Spleen (tissue), 11 donors: ENCODE measurements at regions not wholly inside any gene's neighbourhood (a gene's known extent, or its start where the extent isn't known, plus 50 kb on each side); places are given as distances from the start of the nearest gene placed in this dataset.

Source experiments
- DNase-seq: peaks from one replicate; pipeline ENCODE4 v3.0.0-alpha.2; 2020
- H3K27ac ChIP-seq, 8 donors: fragments of 200-600 bp; sonication (generic) in 7 of 8; 1 replicate in 4 of 8; 2 replicates in 4 of 8; pipeline versions ENCODE4 v1.5.0 to v1.8.0; 2016 to 2021; ENCODE audit warnings: inconsistent platforms in 4 of 8, mild to moderate bottlenecking in 4 of 8, moderate library complexity in 1 of 8
- H3K27me3 ChIP-seq, 7 donors: fragments of 200-600 bp; sonication (generic) in 6 of 7; replicated peaks in 1 of 7; 1 replicate in 4 of 7; 2 replicates in 3 of 7; pipeline versions ENCODE4 v1.5.0 to v1.8.0; 2016 to 2021; ENCODE audit warnings: inconsistent platforms in 3 of 7, mild to moderate bottlenecking in 1 of 7
- H3K36me3 ChIP-seq, 6 donors: fragments of 200-600 bp; sonication (generic) in 5 of 6; 1 replicate in 4 of 6; 2 replicates in 2 of 6; pipeline versions ENCODE4 v1.5.0 to v1.8.0; 2016 to 2021; ENCODE audit warnings: inconsistent platforms in 2 of 6
- H3K4me1 ChIP-seq, 6 donors: fragments of 200-600 bp; sonication (generic) in 5 of 6; 1 replicate in 3 of 6; 2 replicates in 3 of 6; pipeline versions ENCODE4 v1.5.0 to v1.8.0; 2016 to 2021; ENCODE audit warnings: inconsistent platforms in 3 of 6
- H3K4me3 ChIP-seq, 8 donors: fragments of 200-600 bp; sonication (generic) in 7 of 8; 1 replicate in 4 of 8; 2 replicates in 4 of 8; pipeline versions ENCODE4 v1.5.0 to v1.8.0; 2016 to 2021; ENCODE audit warnings: inconsistent platforms in 4 of 8, mild to moderate bottlenecking in 4 of 8, moderate library complexity in 2 of 8
- H3K9me3 ChIP-seq, 8 donors: fragments of 200-600 bp; sonication (generic) in 7 of 8; 1 replicate in 4 of 8; 2 replicates in 4 of 8; pipeline versions ENCODE4 v1.5.0 to v1.8.0; 2016 to 2021; ENCODE audit warnings: inconsistent platforms in 4 of 8
- CTCF ChIP-seq, 11 experiments: fragments of 200-600 bp in 7 of 11; fragments of 450-650 bp in 4 of 11; sonication (generic) in 4 of 11; IDR thresholded peaks in 8 of 11; conservative IDR thresholded peaks in 3 of 11; 1 replicate in 7 of 11; 2 replicates in 4 of 11; pipeline versions ENCODE4 v1.4.0 to v1.8.0; 2016 to 2021; ENCODE audit warnings: antibody characterized with exemption in 11 of 11, inconsistent platforms in 4 of 11, mild to moderate bottlenecking in 1 of 11
- POLR2A ChIP-seq, 3 donors: fragments of 450-650 bp; IDR thresholded peaks; one replicate each; pipeline ENCODE4 v1.5.1; 2017; ENCODE audit warnings: antibody characterized with exemption in 3 of 3, mild to moderate bottlenecking in 1 of 3
- POLR2AphosphoS5 ChIP-seq, 3 donors: sonication (generic); formaldehyde crosslinking; IDR thresholded peaks; one replicate each; pipeline ENCODE4 v1.5.1; 2017; ENCODE audit warnings: antibody characterized with exemption in 3 of 3
- WGBS, 5 donors: extraction: QIAGEN DNeasy Blood & Tissue Kit in 3 of 5; methylation state at CpG; one replicate each; pipeline versions ENCODE4 v1.1.5 to v1.1.7; 2013 to 2018; 5-methylcytosine and 5-hydroxymethylcytosine counted together
- intact Hi-C: fragments of 100-400 bp; cut with DNase I; formaldehyde crosslinking; loops from one replicate; pipeline ENCODE4 v1.15.0; 2023; ENCODE audit warnings: low total_unique reads
- donor health status: healthy with polysubstance abuse.
- donor health status: DM: no; HTN: no; CAD: no; lungs with moderate emphysema.
- donor health status: DM: no; HTN: no; CAD: no.
- donor health status: Bipolar disorder and iron deficiency.
- donor health status: healthy.
- donor health status: DM: no; HTN: no; CAD: no.
- donor health status: DM: yes; HTN: yes; CAD: no.

- intact Hi-C loops = no loop called here
- Histone ChIP-seq H3K27me3 (peaks cover 0 to 57% (median 3%) of the 10 kb centered on the region in 7 donors), H3K9me3 (no peaks in the 10 kb centered on the region), H3K36me3 (no peaks in the 10 kb centered on the region), H3K4me1 (peaks cover 0 to 15% (median 12%) of the 10 kb centered on the region in 6 donors), H3K27ac (no peak overlapping the region), H3K4me3 (no peak overlapping the region)
- TF ChIP-seq CTCF (IDR thresholded peaks at IDR 0.05 in 8 of 11, conservative IDR thresholded peaks at IDR 0.05 in 3 of 11) (no peak), POLR2A (IDR thresholded peaks at IDR 0.05) (no peak)
- 69 to 85% (median 75%) methylated on average over 17 of the region's 17 CpGs for WGBS, 5 donors
- DNase-seq = no peak
Measured at GRCh38 chr13:31036731-31037695, 104.6 kb downstream of the TEX26 start.

- TF ChIP-seq POLR2A (IDR thresholded peaks at IDR 0.05) (no peak), POLR2AphosphoS5 (IDR thresholded peaks at IDR 0.05) (no peak), CTCF (IDR thresholded peaks at IDR 0.05 in 8 of 11, conservative IDR thresholded peaks at IDR 0.05 in 3 of 11) (no peak)
- DNase-seq = no peak
- Histone ChIP-seq H3K27ac (no peak overlapping the region), H3K9me3 (no peaks in the 10 kb centered on the region), H3K4me3 (no peak overlapping the region), H3K27me3 (peaks cover 0 to 48% (median 1%) of the 10 kb centered on the region in 7 donors), H3K4me1 (peaks cover 0 to 15% (median 12%) of the 10 kb centered on the region in 6 donors), H3K36me3 (no peaks in the 10 kb centered on the region)
- intact Hi-C loops = no loop called here
- WGBS, 5 donors = 75 to 86% (median 77%) methylated on average over 13 of the region's 13 CpGs
Measured at GRCh38 chr13:31035185-31035965, 102.9 kb downstream of the TEX26 start.

- H3K4me3 ChIP-seq = no peak overlapping the region
- H3K4me1 ChIP-seq = no peaks in the 10 kb centered on the region
- H3K27me3 ChIP-seq = peaks cover 0 to 31% (median 0%) of the 10 kb centered on the region in 7 donors
- no peaks in the 10 kb centered on the region for H3K36me3 ChIP-seq
- no peak for DNase-seq
- TF ChIP-seq POLR2AphosphoS5 (IDR thresholded peaks at IDR 0.05) (no peak), CTCF (IDR thresholded peaks at IDR 0.05 in 8 of 11, conservative IDR thresholded peaks at IDR 0.05 in 3 of 11) (no peak), POLR2A (IDR thresholded peaks at IDR 0.05) (no peak)
- 79 to 90% (median 84%) methylated on average over 13 of the region's 13 CpGs for WGBS, 5 donors
- intact Hi-C loops = no loop called here
- H3K9me3 ChIP-seq = no peaks in the 10 kb centered on the region
- no peak overlapping the region for H3K27ac ChIP-seq
Measured at GRCh38 chr13:31032528-31033113, 100.2 kb downstream of the TEX26 start.
